BJ (cell line): ENCODE measurements at regions not wholly inside any gene's neighbourhood (a gene's known extent, or its start where the extent isn't known, plus 50 kb on each side); places are given as distances from the start of the nearest gene placed in this dataset.

Source experiments
- CTCF ChIA-PET: fragments of 350-600 bp; formaldehyde crosslinking; extraction: SDS; loops from one replicate; lab custom pipeline; 2021; ENCODE audit warnings: antibody characterized with exemption, inconsistent platforms; lab: Yijun Ruan, JAX
- POLR2A ChIA-PET: fragments of 300-600 bp; sonication (Branson Sonifier 250); formaldehyde crosslinking; extraction: SDS; loops from one replicate; lab custom pipeline; 2021; ENCODE audit warnings: antibody characterized with exemption; lab: Charles Lee
- DNase-seq: peaks from one replicate; pipeline ENCODE4 v3.0.0-alpha.2; 2011; ENCODE audit warnings: low read depth
- H3K27me3 ChIP-seq: 2 replicates; pipeline ENCODE4 v1.6.0; 2011; ENCODE audit warnings: low read length; ENCODE audit not compliant: control insufficient read depth, insufficient read depth
- H3K36me3 ChIP-seq: 2 replicates; pipeline ENCODE4 v1.5.1; 2011; ENCODE audit warnings: low read length; ENCODE audit not compliant: control insufficient read depth, insufficient read depth
- H3K4me3 ChIP-seq: 2 replicates; pipeline ENCODE4 v1.5.1; 2011; ENCODE audit warnings: low read depth, mild to moderate bottlenecking, control low read depth, low read length
- TF ChIP-seq, protein P1 (sequence below): IDR thresholded peaks from 2 replicates; pipeline ENCODE4 v1.5.1; 2011; ENCODE audit warnings: low read depth, mild to moderate bottlenecking, control low read depth, inconsistent platforms, low read length, moderate library complexity; ENCODE audit not compliant: insufficient read depth

DNA sequence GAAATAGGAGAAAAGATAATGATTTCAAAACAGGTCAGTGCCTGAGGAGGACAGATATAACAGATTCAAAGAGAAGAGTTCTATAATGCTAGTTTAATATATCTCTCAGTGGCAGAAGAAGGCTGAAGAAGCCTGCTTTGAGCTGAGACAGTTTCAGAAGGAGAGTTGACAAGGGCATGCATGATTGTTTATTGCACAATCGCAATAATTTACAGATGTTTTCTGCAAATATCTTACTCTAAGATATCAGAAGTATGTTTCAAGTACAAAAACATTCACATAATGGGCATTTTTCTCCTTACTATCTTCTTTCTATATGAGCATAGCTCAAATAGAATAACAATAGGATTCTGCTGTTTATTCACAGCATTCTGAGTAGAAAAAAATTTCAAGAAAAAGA, 557.7 kb upstream of the NRSN1 start:
- Histone ChIP-seq H3K27me3 (no peaks in the 10 kb centered on the region), H3K36me3 (no peaks in the 10 kb centered on the region), H3K4me3 (no peak overlapping the region)
- ChIA-PET CTCF (no interaction called here), POLR2A (no interaction called here)
- TF ChIP-seq, protein P1, sequence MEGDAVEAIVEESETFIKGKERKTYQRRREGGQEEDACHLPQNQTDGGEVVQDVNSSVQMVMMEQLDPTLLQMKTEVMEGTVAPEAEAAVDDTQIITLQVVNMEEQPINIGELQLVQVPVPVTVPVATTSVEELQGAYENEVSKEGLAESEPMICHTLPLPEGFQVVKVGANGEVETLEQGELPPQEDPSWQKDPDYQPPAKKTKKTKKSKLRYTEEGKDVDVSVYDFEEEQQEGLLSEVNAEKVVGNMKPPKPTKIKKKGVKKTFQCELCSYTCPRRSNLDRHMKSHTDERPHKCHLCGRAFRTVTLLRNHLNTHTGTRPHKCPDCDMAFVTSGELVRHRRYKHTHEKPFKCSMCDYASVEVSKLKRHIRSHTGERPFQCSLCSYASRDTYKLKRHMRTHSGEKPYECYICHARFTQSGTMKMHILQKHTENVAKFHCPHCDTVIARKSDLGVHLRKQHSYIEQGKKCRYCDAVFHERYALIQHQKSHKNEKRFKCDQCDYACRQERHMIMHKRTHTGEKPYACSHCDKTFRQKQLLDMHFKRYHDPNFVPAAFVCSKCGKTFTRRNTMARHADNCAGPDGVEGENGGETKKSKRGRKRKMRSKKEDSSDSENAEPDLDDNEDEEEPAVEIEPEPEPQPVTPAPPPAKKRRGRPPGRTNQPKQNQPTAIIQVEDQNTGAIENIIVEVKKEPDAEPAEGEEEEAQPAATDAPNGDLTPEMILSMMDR: no peak
- no peak for DNase-seq

DNA sequence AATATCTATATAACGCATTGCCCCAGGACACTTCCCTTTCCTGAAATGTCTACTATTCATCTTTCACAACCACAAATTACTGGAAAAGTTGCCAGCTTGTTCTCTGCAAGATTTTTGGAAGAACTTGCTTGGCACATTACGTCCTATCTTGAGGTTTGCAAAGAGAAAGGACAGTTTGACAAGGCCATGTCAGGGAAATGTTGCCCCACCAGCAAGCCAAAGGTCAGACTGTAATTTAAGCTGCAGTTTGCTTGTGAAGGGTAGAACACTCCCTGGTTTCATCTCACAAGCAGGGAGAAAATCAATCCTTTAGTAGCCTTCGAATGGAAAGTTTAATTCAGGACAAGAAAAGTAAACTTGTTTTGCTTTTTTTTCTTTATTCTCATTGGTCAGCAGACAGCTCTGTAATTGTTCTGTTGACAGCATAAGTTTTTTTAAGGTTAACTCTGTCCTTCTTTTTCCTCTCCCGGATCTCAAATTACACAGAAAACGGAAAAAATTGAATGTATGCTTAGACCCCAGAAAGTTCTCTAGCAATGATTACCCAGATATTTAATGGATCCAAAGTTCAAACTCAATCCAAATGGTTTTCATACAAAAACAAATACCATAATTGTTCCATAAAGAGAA, 541.8 kb upstream of the NRSN1 start:
- TF ChIP-seq, protein P1: no peak
- no peaks in the 10 kb centered on the region for H3K36me3 ChIP-seq
- H3K4me3 ChIP-seq: no peak overlapping the region
- ChIA-PET POLR2A (no interaction called here), CTCF (interaction anchor here (1.0 kb wide), 1 partner anchor 22 kb away, joined by 3 read pairs; no protein-coding TSS in a partner anchor)
- no peak for DNase-seq
- H3K27me3 ChIP-seq: no peaks in the 10 kb centered on the region

DNA sequence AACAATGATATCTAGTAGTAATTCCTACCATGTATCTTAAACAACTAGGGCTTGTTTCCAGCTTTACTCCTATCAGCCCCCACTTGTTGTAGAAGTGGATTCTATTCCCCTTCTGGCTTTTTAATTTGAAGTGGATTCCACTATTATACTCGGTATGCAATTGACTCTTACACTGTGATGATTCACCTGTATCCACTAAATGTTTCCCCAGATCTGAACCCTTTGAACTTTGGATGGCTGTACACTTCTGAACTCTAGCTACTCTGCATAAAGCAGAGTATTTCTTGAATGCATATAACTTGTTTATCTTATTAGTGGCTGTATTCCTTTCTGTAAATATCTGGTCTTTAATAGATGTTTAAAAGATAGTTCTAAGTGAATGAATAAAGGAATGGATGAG, 538.4 kb upstream of the NRSN1 start:
- POLR2A ChIA-PET: no interaction called here
- no peaks in the 10 kb centered on the region for H3K36me3 ChIP-seq
- CTCF ChIA-PET: interaction anchor here (1.5 kb wide), 1 partner anchor 9 kb away, joined by 3 read pairs; no protein-coding TSS in a partner anchor
- TF ChIP-seq, protein P1: no peak
- no peak overlapping the region for H3K4me3 ChIP-seq
- DNase-seq: no peak
- H3K27me3 ChIP-seq: no peaks in the 10 kb centered on the region

DNA sequence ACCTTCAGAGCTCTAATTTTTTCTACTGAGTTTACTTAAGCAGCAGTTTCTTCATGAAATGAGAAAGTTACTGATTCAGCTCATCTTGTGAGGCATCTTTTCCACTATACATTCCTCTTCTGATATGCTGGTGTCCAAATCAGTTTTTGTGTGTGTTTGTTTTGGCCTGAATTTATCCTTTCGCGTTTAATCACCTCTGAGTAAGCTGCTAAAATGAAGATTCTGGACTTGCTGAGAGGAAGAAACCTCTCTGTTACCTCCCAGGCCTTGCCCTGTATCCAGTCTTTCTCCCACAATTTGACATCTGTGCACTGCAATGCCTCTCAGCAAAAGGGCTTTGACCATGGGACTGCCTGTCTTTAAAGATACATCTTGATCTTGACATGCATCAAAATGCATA, 536.2 kb upstream of the NRSN1 start:
- CTCF ChIA-PET: no interaction called here
- POLR2A ChIA-PET: no interaction called here
- H3K36me3 ChIP-seq: no peaks in the 10 kb centered on the region
- no peak overlapping the region for H3K4me3 ChIP-seq
- no peaks in the 10 kb centered on the region for H3K27me3 ChIP-seq
- TF ChIP-seq, protein P1: no peak
- no peak for DNase-seq

DNA sequence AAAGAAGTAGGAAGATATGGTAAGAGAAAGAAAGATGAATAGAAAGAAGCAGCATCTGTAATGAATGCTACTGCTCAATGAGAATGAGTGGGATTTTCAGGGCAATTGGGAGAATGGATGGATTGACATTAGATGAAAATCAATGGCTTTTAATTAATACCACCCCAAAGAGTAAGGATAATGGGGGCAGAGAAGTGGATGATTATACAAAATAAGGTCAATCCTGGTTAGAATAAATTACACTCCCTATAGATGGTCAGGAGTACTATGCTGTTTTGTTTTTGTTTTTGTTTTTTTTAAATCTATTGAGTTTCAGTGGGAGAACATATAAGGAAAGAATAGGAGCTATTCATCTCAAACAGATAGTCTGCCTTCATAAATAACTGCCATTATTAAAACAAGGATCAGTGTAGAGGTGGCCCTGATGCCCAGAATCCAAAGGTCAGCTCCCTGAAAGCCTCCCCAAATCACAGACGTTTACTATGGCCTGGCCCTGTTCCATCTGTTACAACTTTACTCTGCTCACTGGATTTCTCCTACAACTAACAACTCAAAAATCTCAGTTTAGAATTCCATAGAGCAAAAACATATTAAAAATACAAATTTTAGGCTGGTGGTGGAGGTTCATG, 535.4 kb upstream of the NRSN1 start:
- TF ChIP-seq, protein P1: no peak
- ChIA-PET CTCF (no interaction called here), POLR2A (no interaction called here)

More for the DNA sequence above, 535.4 kb upstream of the NRSN1 start:
- Histone ChIP-seq H3K36me3 (no peaks in the 10 kb centered on the region), H3K4me3 (no peak overlapping the region), H3K27me3 (no peaks in the 10 kb centered on the region)
- no peak for DNase-seq
